Endometrium (tissue), 2 donors: ENCODE measurements at regions not wholly inside any gene's neighbourhood (a gene's known extent, or its start where the extent isn't known, plus 50 kb on each side); places are given as distances from the start of the nearest gene placed in this dataset.

Experiments used
- FAIRE-seq: peaks from 2 replicates; lab custom pipeline; 2012; peaks lifted over from hg19 to GRCh38; lab: Jason Lieb, UNC
- donor health status: control.
- donor health status: control.

GRCh38 chr5:105807290-105807689 is 1863.4 kb downstream of the EFNA5 start:
- FAIRE-seq: no peak

- FAIRE-seq: no peak
These were observed 1864.1 kb downstream of the EFNA5 start for GRCh38 chr5:105806596-105806995.

GRCh38 chr5:105803431-105803830 is 1867.3 kb downstream of the EFNA5 start:
- FAIRE-seq: no peak

GRCh38 chr5:105794578-105794977 is 1876.2 kb downstream of the EFNA5 start:
- FAIRE-seq: no peak

- FAIRE-seq: no peak
These were observed 1881.5 kb downstream of the EFNA5 start for GRCh38 chr5:105789246-105789645.

- FAIRE-seq: no peak
These were observed 1886.9 kb downstream of the EFNA5 start for GRCh38 chr5:105783811-105784210.

GRCh38 chr5:105782501-105782900 is 1888.2 kb downstream of the EFNA5 start:
- FAIRE-seq: no peak

- no peak for FAIRE-seq
These were observed 1897.5 kb downstream of the EFNA5 start for GRCh38 chr5:105773241-105773640.

GRCh38 chr5:105767267-105767666 is 1903.5 kb downstream of the EFNA5 start:
- no peak for FAIRE-seq

- no peak for FAIRE-seq
These were observed 1908.0 kb downstream of the EFNA5 start for GRCh38 chr5:105762728-105763127.

- no peak for FAIRE-seq
These were observed 1916.7 kb downstream of the EFNA5 start for GRCh38 chr5:105754056-105754455.

- FAIRE-seq: no peak
These were observed 1917.9 kb downstream of the EFNA5 start for GRCh38 chr5:105752801-105753200.

- FAIRE-seq: no peak
These were observed 1918.8 kb downstream of the EFNA5 start for GRCh38 chr5:105751908-105752307.

GRCh38 chr5:105745111-105745510 is 1925.6 kb downstream of the EFNA5 start:
- FAIRE-seq: no peak

GRCh38 chr5:105740242-105740641 is 1930.5 kb downstream of the EFNA5 start:
- no peak for FAIRE-seq

- FAIRE-seq: no peak
These were observed 1931.0 kb downstream of the EFNA5 start for GRCh38 chr5:105739732-105740131.

GRCh38 chr5:105735704-105736103 is 1935.0 kb downstream of the EFNA5 start:
- FAIRE-seq: no peak

- no peak for FAIRE-seq
These were observed 1939.8 kb downstream of the EFNA5 start for GRCh38 chr5:105730982-105731381.

GRCh38 chr5:105726093-105726492 is 1944.6 kb downstream of the EFNA5 start:
- no peak for FAIRE-seq

GRCh38 chr5:105708442-105708841 is 1962.3 kb downstream of the EFNA5 start:
- FAIRE-seq: no peak

- FAIRE-seq: no peak
These were observed 1968.4 kb downstream of the EFNA5 start for GRCh38 chr5:105702323-105702722.

GRCh38 chr5:105696440-105696839 is 1974.3 kb downstream of the EFNA5 start:
- FAIRE-seq: no peak

- no peak for FAIRE-seq
These were observed 1974.8 kb downstream of the EFNA5 start for GRCh38 chr5:105695941-105696340.

- FAIRE-seq: no peak
These were observed 1981.1 kb downstream of the EFNA5 start for GRCh38 chr5:105689596-105689995.

GRCh38 chr5:105688227-105688792 is 1982.4 kb downstream of the EFNA5 start:
- FAIRE-seq: no peak
